ENCODE measurements at regions not wholly inside any gene's neighbourhood (a gene's known extent, or its start where the extent isn't known, plus 50 kb on each side); places are given as distances from the start of the nearest gene placed in this dataset.

GRCh38 chr6:170211404-170212025 lies 79.4 kb downstream of the DLL1 start:
- Mint-ChIP-seq H3K9me3 (ENCODE audit: low read depth) (no peaks in the 10 kb centered on the region), H3K27ac (no peak overlapping the region), H3K27me3 (peaks cover 23% of the 10 kb centered on the region), H3K4me1 (ENCODE audit: low read depth) (peaks cover 4% of the 10 kb centered on the region), H3K36me3 (ENCODE audit: insufficient read depth) (no peaks in the 10 kb centered on the region), H3K4me3 (ENCODE audit: low read depth) (no peak overlapping the region)
- TF ChIP-seq, protein P1, sequence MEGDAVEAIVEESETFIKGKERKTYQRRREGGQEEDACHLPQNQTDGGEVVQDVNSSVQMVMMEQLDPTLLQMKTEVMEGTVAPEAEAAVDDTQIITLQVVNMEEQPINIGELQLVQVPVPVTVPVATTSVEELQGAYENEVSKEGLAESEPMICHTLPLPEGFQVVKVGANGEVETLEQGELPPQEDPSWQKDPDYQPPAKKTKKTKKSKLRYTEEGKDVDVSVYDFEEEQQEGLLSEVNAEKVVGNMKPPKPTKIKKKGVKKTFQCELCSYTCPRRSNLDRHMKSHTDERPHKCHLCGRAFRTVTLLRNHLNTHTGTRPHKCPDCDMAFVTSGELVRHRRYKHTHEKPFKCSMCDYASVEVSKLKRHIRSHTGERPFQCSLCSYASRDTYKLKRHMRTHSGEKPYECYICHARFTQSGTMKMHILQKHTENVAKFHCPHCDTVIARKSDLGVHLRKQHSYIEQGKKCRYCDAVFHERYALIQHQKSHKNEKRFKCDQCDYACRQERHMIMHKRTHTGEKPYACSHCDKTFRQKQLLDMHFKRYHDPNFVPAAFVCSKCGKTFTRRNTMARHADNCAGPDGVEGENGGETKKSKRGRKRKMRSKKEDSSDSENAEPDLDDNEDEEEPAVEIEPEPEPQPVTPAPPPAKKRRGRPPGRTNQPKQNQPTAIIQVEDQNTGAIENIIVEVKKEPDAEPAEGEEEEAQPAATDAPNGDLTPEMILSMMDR (IDR thresholded peaks at IDR 0.05; ENCODE audit: unreplicated experiment), result no peak
- no peak for DNase-seq (ENCODE audit: low spot score, unreplicated experiment)

GRCh38 chr6:170210651-170211403 lies 80.1 kb downstream of the DLL1 start:
- Mint-ChIP-seq H3K36me3 (ENCODE audit: insufficient read depth) (no peaks in the 10 kb centered on the region), H3K4me1 (ENCODE audit: low read depth) (peaks cover 4% of the 10 kb centered on the region), H3K27ac (no peak overlapping the region), H3K27me3 (peaks cover 23% of the 10 kb centered on the region), H3K9me3 (ENCODE audit: low read depth) (no peaks in the 10 kb centered on the region), H3K4me3 (ENCODE audit: low read depth) (no peak overlapping the region)
- no peak for DNase-seq (ENCODE audit: low spot score, unreplicated experiment)
- TF ChIP-seq, protein P1 (IDR thresholded peaks at IDR 0.05; ENCODE audit: unreplicated experiment), result no peak

DNA sequence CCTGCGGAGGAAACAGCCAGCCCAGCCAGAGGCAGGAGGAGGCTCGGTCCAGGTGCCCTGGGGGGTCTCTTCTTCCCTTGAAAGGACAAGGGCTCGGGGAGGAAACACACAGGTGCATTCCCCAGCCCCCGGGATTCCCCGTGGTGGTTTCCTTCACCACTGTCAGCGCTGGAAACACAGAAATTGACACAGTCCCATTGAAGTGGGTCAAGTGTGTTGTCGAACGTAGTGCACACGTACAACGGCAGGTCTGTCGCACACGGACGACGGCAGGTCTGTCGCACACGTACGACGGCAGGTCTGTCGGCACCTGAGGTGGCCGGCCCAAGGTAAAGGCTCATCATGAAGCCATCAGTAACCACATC lies 80.9 kb downstream of the DLL1 start:
- TF ChIP-seq, protein P1 (IDR thresholded peaks at IDR 0.05; ENCODE audit: unreplicated experiment), result no peak

GRCh38 chr6:170209354-170210025 lies 81.4 kb downstream of the DLL1 start:
- Mint-ChIP-seq H3K27ac (no peak overlapping the region), H3K27me3 (peaks cover 23% of the 10 kb centered on the region), H3K9me3 (ENCODE audit: low read depth) (no peaks in the 10 kb centered on the region), H3K4me3 (ENCODE audit: low read depth) (no peak overlapping the region), H3K36me3 (ENCODE audit: insufficient read depth) (no peaks in the 10 kb centered on the region), H3K4me1 (ENCODE audit: low read depth) (peaks cover 4% of the 10 kb centered on the region)
- DNase-seq (ENCODE audit: low spot score, unreplicated experiment), result no peak
- TF ChIP-seq, protein P1 (IDR thresholded peaks at IDR 0.05; ENCODE audit: unreplicated experiment), result no peak

More for the DNA sequence above, 80.9 kb downstream of the DLL1 start:
- DNase-seq (ENCODE audit: low spot score, unreplicated experiment), result no peak
- no peak overlapping the region for H3K27ac Mint-ChIP-seq
- peaks cover 23% of the 10 kb centered on the region for H3K27me3 Mint-ChIP-seq
- peaks cover 4% of the 10 kb centered on the region for H3K4me1 Mint-ChIP-seq (ENCODE audit: low read depth)
- no peaks in the 10 kb centered on the region for H3K9me3 Mint-ChIP-seq (ENCODE audit: low read depth)
- no peak overlapping the region for H3K4me3 Mint-ChIP-seq (ENCODE audit: low read depth)
- no peaks in the 10 kb centered on the region for H3K36me3 Mint-ChIP-seq (ENCODE audit: insufficient read depth)

DNA sequence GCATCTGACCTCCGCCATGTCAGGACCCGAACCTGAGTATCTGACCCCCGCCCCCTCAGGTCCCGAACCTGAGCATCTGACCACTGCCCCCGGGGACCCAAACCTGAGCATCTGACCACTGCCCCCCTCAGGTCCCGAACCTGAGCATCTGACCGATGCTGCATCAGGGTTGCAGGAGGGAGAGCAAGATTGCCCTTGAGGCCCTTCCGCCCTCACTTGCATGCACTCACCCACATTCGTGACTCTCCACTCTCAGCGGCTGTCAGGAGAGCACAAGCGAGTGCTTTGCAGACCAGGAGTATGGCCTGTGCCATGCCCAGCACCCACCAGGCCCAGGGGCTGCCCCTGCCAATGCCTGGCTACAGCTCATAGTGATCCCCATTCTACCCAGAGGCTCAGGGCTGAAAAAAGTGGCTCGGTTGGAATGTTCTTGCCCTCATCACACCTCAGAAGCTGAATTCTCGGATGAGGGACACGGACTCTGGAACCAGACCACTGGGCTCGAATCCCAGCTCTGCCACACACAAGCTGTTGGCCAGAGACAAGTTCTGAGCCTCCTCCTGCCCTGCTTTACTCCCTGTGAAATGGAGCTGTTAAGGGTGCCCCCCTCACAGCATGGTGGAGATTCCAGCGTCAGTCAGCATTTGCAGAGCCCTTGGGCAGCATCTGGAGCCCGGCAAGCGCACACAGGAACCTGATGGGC lies 82.1 kb downstream of the DLL1 start:
- Mint-ChIP-seq H3K4me3 (ENCODE audit: low read depth) (no peak overlapping the region), H3K27me3 (peaks cover 23% of the 10 kb centered on the region), H3K9me3 (ENCODE audit: low read depth) (no peaks in the 10 kb centered on the region), H3K36me3 (ENCODE audit: insufficient read depth) (no peaks in the 10 kb centered on the region), H3K27ac (no peak overlapping the region), H3K4me1 (ENCODE audit: low read depth) (peaks cover 4% of the 10 kb centered on the region)
- no peak for DNase-seq (ENCODE audit: low spot score, unreplicated experiment)
- TF ChIP-seq, protein P1 (IDR thresholded peaks at IDR 0.05; ENCODE audit: unreplicated experiment), result no peak
